Mesendoderm (in vitro differentiated cells): ENCODE measurements at regions not wholly inside any gene's neighbourhood (a gene's known extent, or its start where the extent isn't known, plus 50 kb on each side); places are given as distances from the start of the nearest gene placed in this dataset.
A peak's percentile ranks its signal among the peaks of the same experiment; 100 is the strongest.
"Not testable (repeated sequence)": the region's sequence is repeated elsewhere in the genome, so short reads cannot be mapped to it uniquely, and the experiment has no call there.

Source experiments
- DNase-seq: peaks from one replicate; pipeline ENCODE4 v3.0.0; 2013
- H2AK5ac ChIP-seq: 2 replicates; pipeline ENCODE4 v1.6.1; 2013; ENCODE audit warnings: low read length, inconsistent platforms
- H2BK120ac ChIP-seq: 2 replicates; pipeline ENCODE4 v1.6.1; 2013; ENCODE audit warnings: low read depth, mild to moderate bottlenecking, low read length, moderate library complexity, mixed read lengths
- H2BK15ac ChIP-seq: replicated peaks from 2 replicates; pipeline ENCODE4 v1.6.1; 2013; ENCODE audit warnings: low read depth, mild to moderate bottlenecking, moderate library complexity
- H2BK5ac ChIP-seq: 2 replicates; pipeline ENCODE4 v1.6.1; 2013; ENCODE audit warnings: low read length, inconsistent platforms
- H3K18ac ChIP-seq: 2 replicates; pipeline ENCODE4 v1.6.1; 2013; ENCODE audit warnings: mild to moderate bottlenecking, low read length, mixed read lengths
- H3K23ac ChIP-seq: one replicate; pipeline ENCODE4 v1.6.1; 2013; ENCODE audit warnings: low read length
- H3K27ac ChIP-seq: 2 replicates; pipeline ENCODE4 v1.5.1; 2013; ENCODE audit warnings: low read depth, mild to moderate bottlenecking, inconsistent platforms, low read length, moderate library complexity
- H3K27me3 ChIP-seq: 2 replicates; pipeline ENCODE4 v1.6.1; 2013; ENCODE audit warnings: low read length, control low read depth, mild to moderate bottlenecking, inconsistent platforms; ENCODE audit not compliant: insufficient read depth, poor library complexity
- H3K36me3 ChIP-seq: 2 replicates; pipeline ENCODE4 v1.6.1; 2013; ENCODE audit warnings: low read length, inconsistent platforms; ENCODE audit not compliant: control insufficient read depth, insufficient read depth
- H3K4ac ChIP-seq: one replicate; pipeline ENCODE4 v1.6.1; 2013; ENCODE audit warnings: low read depth, mild to moderate bottlenecking, low read length, moderate library complexity
- H3K4me1 ChIP-seq: 2 replicates; pipeline ENCODE4 v1.6.1; 2013; ENCODE audit warnings: low read depth, low read length, inconsistent platforms; ENCODE audit not compliant: control insufficient read depth
- H3K4me2 ChIP-seq: 2 replicates; pipeline ENCODE4 v1.6.1; 2013; ENCODE audit warnings: low read length
- H3K4me3 ChIP-seq: 2 replicates; pipeline ENCODE4 v1.5.1; 2013; ENCODE audit warnings: mild to moderate bottlenecking, low read length
- H3K56ac ChIP-seq: one replicate; pipeline ENCODE4 v1.6.1; 2013; ENCODE audit warnings: low read length
- H3K79me1 ChIP-seq: 2 replicates; pipeline ENCODE4 v1.6.1; 2013; ENCODE audit warnings: low read length, inconsistent platforms
- H3K79me2 ChIP-seq: 2 replicates; pipeline ENCODE4 v1.6.1; 2013; ENCODE audit warnings: mild to moderate bottlenecking, low read length; ENCODE audit not compliant: control insufficient read depth, insufficient read depth
- H3K9ac ChIP-seq: 2 replicates; pipeline ENCODE4 v1.6.1; 2013; ENCODE audit warnings: low read length, inconsistent platforms
- H4K5ac ChIP-seq: one replicate; pipeline ENCODE4 v1.6.1; 2013; ENCODE audit warnings: low read length
- H4K8ac ChIP-seq: one replicate; pipeline ENCODE4 v1.6.1; 2013; ENCODE audit warnings: low read depth, mild to moderate bottlenecking, control low read depth, low read length, moderate library complexity
- WGBS: extraction: QIAGEN DNeasy Blood & Tissue Kit; methylation state at CpG from one replicate; pipeline ENCODE4 v1.1.7; 2013; ENCODE audit warnings: low lambda C conversion rate, missing lambda C conversion rate; ENCODE audit not compliant: insufficient coverage; ENCODE audit errors: extremely low coverage; 5-methylcytosine and 5-hydroxymethylcytosine counted together

- H3K79me1 ChIP-seq = no peaks in the 10 kb centered on the region
- H4K8ac ChIP-seq = no peak overlapping the region
- no peak overlapping the region for H3K27ac ChIP-seq
- H2BK5ac ChIP-seq = no peak overlapping the region
- no peak overlapping the region for H4K5ac ChIP-seq
- H3K56ac ChIP-seq = no peak overlapping the region
- H3K4ac ChIP-seq = no peak overlapping the region
- peak; percentile 16 for DNase-seq
- no peak overlapping the region for H2BK15ac ChIP-seq
- no peak overlapping the region for H2AK5ac ChIP-seq
- no peak overlapping the region for H3K9ac ChIP-seq
- H3K79me2 ChIP-seq = no peaks in the 10 kb centered on the region
- no peak overlapping the region for H2BK120ac ChIP-seq
- no peak overlapping the region for H3K18ac ChIP-seq
- H3K27me3 ChIP-seq = no peaks in the 10 kb centered on the region
- no peak overlapping the region for H3K23ac ChIP-seq
- H3K4me3 ChIP-seq = no peak overlapping the region
- H3K4me1 ChIP-seq = no peaks in the 10 kb centered on the region
- no peaks in the 10 kb centered on the region for H3K36me3 ChIP-seq
- H3K4me2 ChIP-seq = no peak overlapping the region
- no CpG with 5 or more reads among the region's 3 CpGs for WGBS
These were observed 77.7 kb upstream of the SPEF2 start for GRCh38 chr5:35540002-35540401.

GRCh38 chr5:35538198-35538931 lies 79.3 kb upstream of the SPEF2 start:
- H3K4me2 ChIP-seq = no peak overlapping the region
- no peak overlapping the region for H4K5ac ChIP-seq
- H3K9ac ChIP-seq = no peak overlapping the region
- no peaks in the 10 kb centered on the region for H3K36me3 ChIP-seq
- H3K79me1 ChIP-seq = no peaks in the 10 kb centered on the region
- H3K79me2 ChIP-seq = no peaks in the 10 kb centered on the region
- H3K27ac ChIP-seq = no peak overlapping the region
- H3K4ac ChIP-seq = no peak overlapping the region
- H2AK5ac ChIP-seq = no peak overlapping the region
- no peak overlapping the region for H2BK5ac ChIP-seq
- no peak overlapping the region for H3K4me3 ChIP-seq
- no peak overlapping the region for H3K18ac ChIP-seq
- no peak overlapping the region for H2BK15ac ChIP-seq
- no peaks in the 10 kb centered on the region for H3K27me3 ChIP-seq
- H2BK120ac ChIP-seq = no peak overlapping the region
- no peak overlapping the region for H4K8ac ChIP-seq
- no peak overlapping the region for H3K23ac ChIP-seq
- no peaks in the 10 kb centered on the region for H3K4me1 ChIP-seq
- no peak for DNase-seq
- no peak overlapping the region for H3K56ac ChIP-seq
- no CpG with 5 or more reads among the region's 7 CpGs for WGBS

- Histone ChIP-seq H3K18ac (no peak overlapping the region), H3K4me1 (no peaks in the 10 kb centered on the region), H3K79me2 (no peaks in the 10 kb centered on the region), H3K36me3 (no peaks in the 10 kb centered on the region), H4K8ac (no peak overlapping the region), H3K4ac (no peak overlapping the region), H2BK120ac (no peak overlapping the region), H2BK15ac (no peak overlapping the region), H3K79me1 (no peaks in the 10 kb centered on the region), H4K5ac (no peak overlapping the region), H3K23ac (no peak overlapping the region), H2AK5ac (no peak overlapping the region), H2BK5ac (no peak overlapping the region), H3K4me3 (no peak overlapping the region), H3K27ac (no peak overlapping the region), H3K27me3 (no peaks in the 10 kb centered on the region), H3K56ac (no peak overlapping the region), H3K4me2 (no peak overlapping the region), H3K9ac (no peak overlapping the region)
- DNase-seq = no peak
- no CpG with 5 or more reads among the region's 3 CpGs for WGBS
These were observed 84.5 kb upstream of the SPEF2 start for GRCh38 chr5:35533156-35533555.

GRCh38 chr5:35531553-35531952 lies 86.1 kb upstream of the SPEF2 start:
- not testable (repeated sequence) for H3K4me3 ChIP-seq, H3K4me2 ChIP-seq, DNase-seq, H2BK120ac ChIP-seq, H3K9ac ChIP-seq, H2BK15ac ChIP-seq, H4K5ac ChIP-seq, H3K79me1 ChIP-seq, H3K56ac ChIP-seq, H3K36me3 ChIP-seq, H2AK5ac ChIP-seq, H2BK5ac ChIP-seq, H3K4ac ChIP-seq, H4K8ac ChIP-seq, H3K23ac ChIP-seq, H3K18ac ChIP-seq, H3K79me2 ChIP-seq, H3K27ac ChIP-seq, H3K4me1 ChIP-seq, H3K27me3 ChIP-seq
- WGBS = no CpG with 5 or more reads among the region's 29 CpGs

GRCh38 chr5:35518104-35518503 lies 99.6 kb upstream of the SPEF2 start:
- Histone ChIP-seq H2BK5ac (no peak overlapping the region), H2BK15ac (no peak overlapping the region), H4K5ac (no peak overlapping the region), H3K36me3 (no peaks in the 10 kb centered on the region), H3K4ac (no peak overlapping the region), H3K18ac (no peak overlapping the region), H2BK120ac (no peak overlapping the region), H3K4me1 (no peaks in the 10 kb centered on the region), H3K27me3 (no peaks in the 10 kb centered on the region), H4K8ac (no peak overlapping the region), H3K4me2 (no peak overlapping the region), H3K9ac (no peak overlapping the region), H3K4me3 (no peak overlapping the region), H2AK5ac (no peak overlapping the region), H3K79me2 (no peaks in the 10 kb centered on the region), H3K23ac (no peak overlapping the region), H3K56ac (no peak overlapping the region), H3K27ac (no peak overlapping the region), H3K79me1 (no peaks in the 10 kb centered on the region)
- no CpG with 5 or more reads among the region's 1 CpG for WGBS
- no peak for DNase-seq

- no peak overlapping the region for H2BK15ac ChIP-seq
- no peak overlapping the region for H4K8ac ChIP-seq
- no peaks in the 10 kb centered on the region for H3K4me1 ChIP-seq
- H3K36me3 ChIP-seq = no peaks in the 10 kb centered on the region
- no peak overlapping the region for H3K56ac ChIP-seq
- peak; percentile 18 for DNase-seq
- no peak overlapping the region for H3K23ac ChIP-seq
- H2BK120ac ChIP-seq = no peak overlapping the region
- WGBS = no CpG with 5 or more reads among the region's 1 CpG
- H3K4ac ChIP-seq = no peak overlapping the region
- H3K79me1 ChIP-seq = no peaks in the 10 kb centered on the region
- no peak overlapping the region for H3K4me2 ChIP-seq
- no peak overlapping the region for H4K5ac ChIP-seq
- no peak overlapping the region for H3K4me3 ChIP-seq
- no peak overlapping the region for H3K9ac ChIP-seq
- no peaks in the 10 kb centered on the region for H3K27me3 ChIP-seq
- no peak overlapping the region for H2AK5ac ChIP-seq
- no peak overlapping the region for H2BK5ac ChIP-seq
- H3K18ac ChIP-seq = no peak overlapping the region
- no peaks in the 10 kb centered on the region for H3K79me2 ChIP-seq
- H3K27ac ChIP-seq = no peak overlapping the region
These were observed 101.4 kb upstream of the SPEF2 start for GRCh38 chr5:35516271-35516670.
